PC-3 (cell line): ENCODE measurements at regions not wholly inside any gene's neighbourhood (a gene's known extent, or its start where the extent isn't known, plus 50 kb on each side); places are given as distances from the start of the nearest gene placed in this dataset.

Experiments
- ATAC-seq: fragments of 200-7000 bp; cut with Tn5 transposase; 2 replicates; pipeline ENCODE4 v1.9.1; 2020; ENCODE audit warnings: mild to moderate bottlenecking, moderate library complexity
- BruUV-seq: library from RNA; stranded (reverse); fragments of 400-500 nt; replicated peaks from 2 replicates; lab custom pipeline; 2021; lab: Mats Ljungman, UMichigan
- CTCF ChIA-PET: fragments of 300-600 bp; sonication (Branson Sonifier 250); formaldehyde crosslinking; loops from one replicate; lab custom pipeline; 2022; ENCODE audit warnings: antibody characterized with exemption; lab: Charles Lee
- POLR2A ChIA-PET: fragments of 300-600 bp; sonication (Branson Sonifier 250); formaldehyde crosslinking; loops from one replicate; lab custom pipeline; 2022; ENCODE audit warnings: antibody characterized with exemption; ENCODE audit not compliant: unreplicated experiment; lab: Charles Lee
- DNase-seq: peaks from one replicate; pipeline ENCODE4 v3.0.0-alpha.2; 2015
- H2AFZ ChIP-seq: fragments of 300-600 bp; sonication (generic); 2 replicates; pipeline ENCODE4 v1.6.0; 2016; ENCODE audit warnings: antibody characterized with exemption, low read length
- H3F3A ChIP-seq: fragments of 300-600 bp; sonication (generic); one replicate; pipeline ENCODE4 v1.6.0; 2017; ENCODE audit warnings: antibody characterized with exemption, low read length, control low read depth, mild to moderate bottlenecking; ENCODE audit not compliant: unreplicated experiment
- H3K27ac ChIP-seq: fragments of 300-600 bp; sonication (generic); 2 replicates; pipeline ENCODE4 v1.5.1; 2016; ENCODE audit warnings: mild to moderate bottlenecking, low read length
- H3K27me3 ChIP-seq: fragments of 300-600 bp; sonication (generic); 2 replicates; pipeline ENCODE4 v1.6.1; 2016; ENCODE audit warnings: low read length, mixed read lengths
- H3K36me3 ChIP-seq: fragments of 300-600 bp; sonication (generic); 2 replicates; pipeline ENCODE4 v1.6.1; 2016; ENCODE audit warnings: low read depth, mixed run types, low read length, mixed read lengths
- H3K4me1 ChIP-seq: fragments of 300-600 bp; sonication (generic); 2 replicates; pipeline ENCODE4 v1.5.1; 2016; ENCODE audit warnings: low read length; ENCODE audit not compliant: insufficient read depth
- H3K4me2 ChIP-seq: fragments of 300-600 bp; sonication (generic); 2 replicates; pipeline ENCODE4 v1.6.0; 2016; ENCODE audit warnings: low read length
- H3K4me3 ChIP-seq: fragments of 300-600 bp; sonication (generic); 2 replicates; pipeline ENCODE4 v1.5.1; 2016; ENCODE audit warnings: mild to moderate bottlenecking, low read length, mixed read lengths
- H3K79me2 ChIP-seq: fragments of 300-600 bp; sonication (generic); 2 replicates; pipeline ENCODE4 v1.6.1; 2017; ENCODE audit warnings: low read length, mixed read lengths
- H3K9ac ChIP-seq: fragments of 300-600 bp; sonication (generic); 2 replicates; pipeline ENCODE4 v1.6.0; 2016; ENCODE audit warnings: mild to moderate bottlenecking, low read length
- H3K9me2 ChIP-seq: fragments of 300-600 bp; sonication (generic); replicated peaks from 2 replicates; pipeline ENCODE4 v1.6.1; 2016; ENCODE audit warnings: mixed run types, low read length, mixed read lengths
- H3K9me3 ChIP-seq: fragments of 300-600 bp; sonication (generic); 2 replicates; pipeline ENCODE4 v1.6.1; 2016; ENCODE audit warnings: low read length, mixed read lengths
- H4K20me1 ChIP-seq: fragments of 300-600 bp; sonication (generic); 2 replicates; pipeline ENCODE4 v1.6.1; 2016; ENCODE audit warnings: low read length, mixed read lengths
- CTCF ChIP-seq: fragments of 300-600 bp; sonication (generic); conservative IDR thresholded peaks from 2 replicates; pipeline ENCODE4 v1.5.1; 2017; ENCODE audit warnings: antibody characterized with exemption, low read depth, mild to moderate bottlenecking, low read length
- EZH2 ChIP-seq: fragments of 300-600 bp; sonication (generic); IDR thresholded peaks from one replicate; pipeline ENCODE4 v1.6.1; 2017; ENCODE audit warnings: antibody characterized with exemption, mild to moderate bottlenecking, low read length; ENCODE audit not compliant: unreplicated experiment
- EZH2phosphoT487 ChIP-seq: fragments of 300-600 bp; sonication (generic); IDR thresholded peaks from 2 replicates; pipeline ENCODE4 v1.6.1; 2018; ENCODE audit warnings: mild to moderate bottlenecking, antibody characterized with exemption, low read length, borderline replicate concordance
- intact Hi-C: fragments of 100-400 bp; cut with micrococcal nuclease; formaldehyde crosslinking; loops from 2 replicates; pipeline ENCODE4 v1.9.0; 2023

DNA sequence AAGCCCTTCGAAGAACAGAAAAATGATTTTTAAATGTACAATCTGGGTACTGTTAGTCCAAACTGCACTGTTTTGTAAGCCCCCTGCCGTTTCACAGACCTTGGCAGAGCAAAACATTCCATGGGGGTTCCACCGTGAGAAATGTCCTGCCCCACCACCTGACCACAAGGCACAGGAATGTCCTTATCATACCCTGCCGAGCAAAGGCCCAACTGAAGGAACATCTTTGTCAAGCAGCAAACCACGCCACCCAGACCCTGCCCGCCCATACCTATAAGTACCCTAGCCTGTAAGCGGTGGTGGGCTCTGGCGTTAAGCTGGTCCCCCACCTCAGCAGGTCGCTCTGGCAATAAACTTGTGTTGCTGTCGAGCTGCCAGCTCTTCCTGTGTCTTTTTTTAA, 181.6 kb upstream of the PZP start:
- no peaks in the 10 kb centered on the region for H3K79me2 ChIP-seq
- H3K9me2 ChIP-seq, result no peaks in the 10 kb centered on the region
- H3K4me1 ChIP-seq, result no peaks in the 10 kb centered on the region
- ChIA-PET POLR2A (no interaction called here), CTCF (no interaction called here)
- H3K4me3 ChIP-seq, result no peak overlapping the region
- ATAC-seq (no peak), DNase-seq (no peak)
- TF ChIP-seq EZH2phosphoT487 (no peak), CTCF (no peak), EZH2 (no peak)
- no peaks in the 10 kb centered on the region for H3K9me3 ChIP-seq
- peaks cover 58% of the 10 kb centered on the region for H3K27me3 ChIP-seq
- intact Hi-C loops, result no loop called here
- H3K36me3 ChIP-seq, result no peaks in the 10 kb centered on the region
- no peak overlapping the region for H3K9ac ChIP-seq
- H4K20me1 ChIP-seq, result no peaks in the 10 kb centered on the region
- H2AFZ ChIP-seq, result no peak overlapping the region
- no peaks in the 10 kb centered on the region for H3F3A ChIP-seq
- H3K4me2 ChIP-seq, result no peak overlapping the region
- H3K27ac ChIP-seq, result no peak overlapping the region
- no TSS peak for BruUV-seq

- no peak overlapping the region for H3K4me3 ChIP-seq
- no peaks in the 10 kb centered on the region for H3K36me3 ChIP-seq
- H3K4me1 ChIP-seq, result no peaks in the 10 kb centered on the region
- TF ChIP-seq EZH2phosphoT487 (no peak), EZH2 (no peak), CTCF (no peak)
- H3K9me2 ChIP-seq, result no peaks in the 10 kb centered on the region
- H3K27ac ChIP-seq, result no peak overlapping the region
- intact Hi-C loops, result no loop called here
- BruUV-seq, result no TSS peak
- H3K4me2 ChIP-seq, result no peak overlapping the region
- ATAC-seq (no peak), DNase-seq (no peak)
- H3K79me2 ChIP-seq, result no peaks in the 10 kb centered on the region
- no peaks in the 10 kb centered on the region for H3F3A ChIP-seq
- H3K9ac ChIP-seq, result no peak overlapping the region
- no peaks in the 10 kb centered on the region for H4K20me1 ChIP-seq
- H3K9me3 ChIP-seq, result no peaks in the 10 kb centered on the region
- ChIA-PET POLR2A (no interaction called here), CTCF (no interaction called here)
- no peak overlapping the region for H2AFZ ChIP-seq
- peaks cover 54% of the 10 kb centered on the region for H3K27me3 ChIP-seq
Measured at GRCh38 chr12:9388379-9388778, 180.2 kb upstream of the PZP start.

DNA sequence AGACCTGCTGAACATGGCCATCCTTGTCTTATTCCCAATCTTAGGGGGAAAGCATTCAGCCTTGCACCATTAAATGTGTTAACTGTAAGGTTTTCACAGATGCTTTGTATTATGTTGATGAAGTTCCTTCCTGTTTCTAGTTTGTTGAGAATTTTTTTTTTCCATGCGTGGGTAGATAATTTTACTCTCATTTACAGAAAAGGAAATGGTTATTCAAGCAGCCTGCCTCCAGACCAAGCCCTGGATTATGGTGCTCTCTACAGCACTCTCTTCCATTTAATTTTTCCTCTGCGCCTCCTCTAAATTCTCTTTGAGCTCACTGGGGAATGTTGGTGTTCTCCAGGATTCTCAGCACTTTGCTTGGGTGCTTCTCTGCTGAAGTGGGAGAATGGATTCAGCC, 179.3 kb upstream of the PZP start:
- H4K20me1 ChIP-seq, result no peaks in the 10 kb centered on the region
- no peaks in the 10 kb centered on the region for H3K36me3 ChIP-seq
- no peak for TF ChIP-seq EZH2phosphoT487
- no peak for TF ChIP-seq EZH2
- TF ChIP-seq CTCF, result no peak
- ATAC-seq (no peak), DNase-seq (no peak)
- no peaks in the 10 kb centered on the region for H3K79me2 ChIP-seq
- H3K27ac ChIP-seq, result no peak overlapping the region
- H3K9me3 ChIP-seq, result no peaks in the 10 kb centered on the region
- H3K4me1 ChIP-seq, result no peaks in the 10 kb centered on the region
- ChIA-PET POLR2A (no interaction called here), CTCF (no interaction called here)
- H3K27me3 ChIP-seq, result peaks cover 45% of the 10 kb centered on the region
- no peak overlapping the region for H3K9ac ChIP-seq
- no peak overlapping the region for H2AFZ ChIP-seq
- BruUV-seq, result no TSS peak
- no peaks in the 10 kb centered on the region for H3K9me2 ChIP-seq
- no peaks in the 10 kb centered on the region for H3F3A ChIP-seq
- intact Hi-C loops, result no loop called here
- H3K4me2 ChIP-seq, result no peak overlapping the region
- no peak overlapping the region for H3K4me3 ChIP-seq
